ENCODE measurements at regions not wholly inside any gene's neighbourhood (a gene's known extent, or its start where the extent isn't known, plus 50 kb on each side); places are given as distances from the start of the nearest gene placed in this dataset.

- WGBS (ENCODE audit: insufficient coverage): no CpG with 5 or more reads among the region's 1 CpG
- H3K4me3 ChIP-seq (ENCODE audit: low read depth, low read length): no peak overlapping the region
These were observed 156.5 kb downstream of the TFAP2A start for GRCh38 chr6:10258341-10258740.

GRCh38 chr6:10256113-10256690, 158.7 kb downstream of the TFAP2A start:
- no peaks in the 10 kb centered on the region for H3K27me3 ChIP-seq (ENCODE audit: control insufficient read depth, insufficient read depth, low read length)
- DNase-seq (ENCODE audit: low read depth in 4 of 6, low spot score in 6 of 6): no peak
- no peak overlapping the region for H3K4me3 ChIP-seq (ENCODE audit: low read depth, low read length)
- H3K36me3 ChIP-seq (ENCODE audit: control insufficient read depth, insufficient read depth, low read length): no peaks in the 10 kb centered on the region
- H3K4me1 ChIP-seq (ENCODE audit: control insufficient read depth, insufficient read depth, low read length): no peaks in the 10 kb centered on the region
- no peak overlapping the region for H3K27ac ChIP-seq (ENCODE audit: low read depth, low read length)
- 100% methylated on average over 1 of the region's 3 CpGs for WGBS (ENCODE audit: insufficient coverage)
- no peaks in the 10 kb centered on the region for H3K9me3 ChIP-seq (ENCODE audit: control insufficient read depth, insufficient read depth, low read length)

More at GRCh38 chr6:10258341-10258740, 156.5 kb downstream of the TFAP2A start:
- Histone ChIP-seq H3K36me3 (ENCODE audit: control insufficient read depth, insufficient read depth, low read length) (no peaks in the 10 kb centered on the region), H3K4me1 (ENCODE audit: control insufficient read depth, insufficient read depth, low read length) (no peaks in the 10 kb centered on the region), H3K27me3 (ENCODE audit: control insufficient read depth, insufficient read depth, low read length) (no peaks in the 10 kb centered on the region), H3K9me3 (ENCODE audit: control insufficient read depth, insufficient read depth, low read length) (no peaks in the 10 kb centered on the region), H3K27ac (ENCODE audit: low read depth, low read length) (no peak overlapping the region)
- no peak for DNase-seq (ENCODE audit: low read depth in 4 of 6, low spot score in 6 of 6)

DNA sequence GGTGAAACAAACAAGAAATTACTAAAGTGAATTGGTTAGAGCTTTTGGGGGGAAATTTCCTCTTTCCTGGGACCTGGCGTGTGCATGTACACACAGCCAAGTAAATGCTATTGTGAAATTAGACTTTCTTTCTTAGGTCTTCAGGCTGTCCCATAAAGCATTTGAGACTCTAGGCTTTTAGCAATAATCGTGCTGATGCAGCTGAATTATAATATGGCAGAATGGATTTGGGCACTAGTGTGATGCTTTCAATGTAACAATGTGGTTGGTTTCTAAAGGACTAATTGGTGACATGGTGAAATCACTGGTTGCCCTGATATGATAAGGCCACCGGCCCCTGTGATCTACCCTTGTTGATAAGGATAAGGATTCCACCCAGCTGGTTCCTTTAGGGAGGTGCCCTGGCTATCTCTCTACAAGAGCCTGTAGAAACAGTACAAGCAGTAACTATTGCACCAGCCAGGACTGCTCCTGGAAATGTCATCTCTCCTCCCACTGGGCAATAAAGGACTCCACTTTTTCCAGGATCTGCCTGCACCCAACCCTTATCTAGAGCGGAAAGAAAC, 164.1 kb downstream of the TFAP2A start:
- Histone ChIP-seq H3K4me1 (ENCODE audit: control insufficient read depth, insufficient read depth, low read length) (no peaks in the 10 kb centered on the region), H3K27me3 (ENCODE audit: control insufficient read depth, insufficient read depth, low read length) (no peaks in the 10 kb centered on the region), H3K9me3 (ENCODE audit: control insufficient read depth, insufficient read depth, low read length) (no peaks in the 10 kb centered on the region), H3K27ac (ENCODE audit: low read depth, low read length) (no peak overlapping the region), H3K4me3 (ENCODE audit: low read depth, low read length) (no peak overlapping the region), H3K36me3 (ENCODE audit: control insufficient read depth, insufficient read depth, low read length) (no peaks in the 10 kb centered on the region)
- WGBS (ENCODE audit: insufficient coverage): 88% methylated on average over 2 of the region's 4 CpGs
- no peak for DNase-seq (ENCODE audit: low read depth in 4 of 6, low spot score in 6 of 6)

DNA sequence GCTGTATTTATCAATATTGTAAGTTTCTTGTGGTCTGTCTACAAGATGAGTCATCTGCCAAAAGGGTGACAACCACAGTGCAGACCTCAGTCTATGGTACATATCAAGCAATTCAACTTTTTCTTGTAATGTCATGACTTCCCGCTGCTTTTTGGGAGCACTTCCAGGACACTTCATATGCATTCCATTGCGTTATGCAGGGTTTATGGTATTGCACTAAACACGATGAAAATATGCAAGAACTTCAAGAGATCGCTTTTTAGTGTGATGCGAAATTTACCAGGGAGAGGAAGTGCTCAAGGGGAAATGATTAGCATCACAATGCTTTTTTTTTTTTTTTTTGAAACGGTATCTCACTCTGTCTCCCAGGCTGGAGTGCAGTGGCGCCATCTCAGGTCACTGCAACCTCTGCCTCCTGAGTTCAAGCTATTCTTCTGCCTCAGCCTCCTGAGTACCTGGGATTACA, 166.5 kb downstream of the TFAP2A start:
- Histone ChIP-seq H3K4me3 (ENCODE audit: low read depth, low read length) (no peak overlapping the region), H3K27me3 (ENCODE audit: control insufficient read depth, insufficient read depth, low read length) (no peaks in the 10 kb centered on the region), H3K27ac (ENCODE audit: low read depth, low read length) (no peak overlapping the region), H3K4me1 (ENCODE audit: control insufficient read depth, insufficient read depth, low read length) (no peaks in the 10 kb centered on the region), H3K9me3 (ENCODE audit: control insufficient read depth, insufficient read depth, low read length) (no peaks in the 10 kb centered on the region), H3K36me3 (ENCODE audit: control insufficient read depth, insufficient read depth, low read length) (no peaks in the 10 kb centered on the region)
- WGBS (ENCODE audit: insufficient coverage): 90% methylated on average over 2 of the region's 7 CpGs
- DNase-seq (ENCODE audit: low read depth in 4 of 6, low spot score in 6 of 6): no peak

DNA sequence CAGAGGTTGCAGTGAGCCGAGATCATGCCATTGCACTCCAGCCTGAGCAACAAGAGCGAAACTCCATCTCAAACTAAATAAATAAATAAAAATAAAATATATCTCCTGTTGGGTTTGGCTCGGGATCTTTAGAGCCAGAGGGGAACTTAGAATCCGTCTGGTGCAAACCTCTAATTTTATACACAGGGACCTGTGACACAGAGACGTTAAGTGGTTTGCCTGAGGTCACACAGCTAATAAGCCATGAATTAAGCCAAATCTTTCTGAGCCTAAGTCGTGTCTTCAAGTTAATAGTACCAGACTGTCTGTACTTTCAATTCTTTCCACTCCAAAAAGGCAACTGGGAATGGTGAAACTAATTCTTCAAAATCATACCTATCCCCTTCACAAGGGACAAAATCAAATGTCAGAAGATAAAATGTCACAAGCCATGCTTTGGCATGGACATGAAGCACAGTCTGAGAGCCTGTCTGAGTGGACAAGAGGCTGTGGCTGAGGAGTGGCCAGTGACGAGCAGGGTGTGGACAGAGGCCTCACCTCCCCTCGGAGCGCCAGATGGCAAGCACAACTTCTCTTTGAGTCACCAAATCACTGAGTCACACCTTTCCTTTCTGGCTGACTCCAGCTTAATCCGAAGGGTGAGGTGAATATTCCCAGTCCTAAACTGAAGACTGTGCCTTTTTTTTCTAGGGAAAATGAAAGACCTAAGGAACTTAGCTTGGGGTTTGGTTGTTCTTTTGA, 177.4 kb downstream of the TFAP2A start:
- no peak overlapping the region for H3K4me3 ChIP-seq (ENCODE audit: low read depth, low read length)
- no peaks in the 10 kb centered on the region for H3K27me3 ChIP-seq (ENCODE audit: control insufficient read depth, insufficient read depth, low read length)
- H3K27ac ChIP-seq (ENCODE audit: low read depth, low read length): no peak overlapping the region
- WGBS (ENCODE audit: insufficient coverage): 86% methylated on average over 4 of the region's 10 CpGs
- H3K4me1 ChIP-seq (ENCODE audit: control insufficient read depth, insufficient read depth, low read length): no peaks in the 10 kb centered on the region
- DNase-seq (ENCODE audit: low read depth in 4 of 6, low spot score in 6 of 6): no peak
- no peaks in the 10 kb centered on the region for H3K36me3 ChIP-seq (ENCODE audit: control insufficient read depth, insufficient read depth, low read length)
- no peaks in the 10 kb centered on the region for H3K9me3 ChIP-seq (ENCODE audit: control insufficient read depth, insufficient read depth, low read length)

- peak in 1 of 6 donors; percentile 81 for DNase-seq (ENCODE audit: low read depth in 4 of 6, low spot score in 6 of 6)
- WGBS (ENCODE audit: insufficient coverage): no CpG with 5 or more reads among the region's 4 CpGs
- H3K36me3 ChIP-seq (ENCODE audit: control insufficient read depth, insufficient read depth, low read length): no peaks in the 10 kb centered on the region
- no peaks in the 10 kb centered on the region for H3K27me3 ChIP-seq (ENCODE audit: control insufficient read depth, insufficient read depth, low read length)
- H3K4me3 ChIP-seq (ENCODE audit: low read depth, low read length): no peak overlapping the region
- H3K4me1 ChIP-seq (ENCODE audit: control insufficient read depth, insufficient read depth, low read length): no peaks in the 10 kb centered on the region
- no peaks in the 10 kb centered on the region for H3K9me3 ChIP-seq (ENCODE audit: control insufficient read depth, insufficient read depth, low read length)
- H3K27ac ChIP-seq (ENCODE audit: low read depth, low read length): no peak overlapping the region
These were observed 179.5 kb downstream of the TFAP2A start for GRCh38 chr6:10235344-10235743.

- DNase-seq (ENCODE audit: low read depth in 4 of 6, low spot score in 6 of 6): no peak
- Histone ChIP-seq H3K36me3 (ENCODE audit: control insufficient read depth, insufficient read depth, low read length) (no peaks in the 10 kb centered on the region), H3K4me1 (ENCODE audit: control insufficient read depth, insufficient read depth, low read length) (no peaks in the 10 kb centered on the region), H3K27me3 (ENCODE audit: control insufficient read depth, insufficient read depth, low read length) (no peaks in the 10 kb centered on the region), H3K27ac (ENCODE audit: low read depth, low read length) (no peak overlapping the region), H3K4me3 (ENCODE audit: low read depth, low read length) (no peak overlapping the region), H3K9me3 (ENCODE audit: control insufficient read depth, insufficient read depth, low read length) (no peaks in the 10 kb centered on the region)
These were observed 184.3 kb downstream of the TFAP2A start for GRCh38 chr6:10230531-10230930.

GRCh38 chr6:10223841-10224240, 191.0 kb downstream of the TFAP2A start:
- Histone ChIP-seq H3K36me3 (ENCODE audit: control insufficient read depth, insufficient read depth, low read length) (no peaks in the 10 kb centered on the region), H3K9me3 (ENCODE audit: control insufficient read depth, insufficient read depth, low read length) (no peaks in the 10 kb centered on the region), H3K4me1 (ENCODE audit: control insufficient read depth, insufficient read depth, low read length) (no peaks in the 10 kb centered on the region), H3K4me3 (ENCODE audit: low read depth, low read length) (no peak overlapping the region), H3K27me3 (ENCODE audit: control insufficient read depth, insufficient read depth, low read length) (no peaks in the 10 kb centered on the region), H3K27ac (ENCODE audit: low read depth, low read length) (no peak overlapping the region)
- DNase-seq (ENCODE audit: low read depth in 4 of 6, low spot score in 6 of 6): peak in 1 of 6 donors; percentile 5
- no CpG with 5 or more reads among the region's 4 CpGs for WGBS (ENCODE audit: insufficient coverage)

DNA sequence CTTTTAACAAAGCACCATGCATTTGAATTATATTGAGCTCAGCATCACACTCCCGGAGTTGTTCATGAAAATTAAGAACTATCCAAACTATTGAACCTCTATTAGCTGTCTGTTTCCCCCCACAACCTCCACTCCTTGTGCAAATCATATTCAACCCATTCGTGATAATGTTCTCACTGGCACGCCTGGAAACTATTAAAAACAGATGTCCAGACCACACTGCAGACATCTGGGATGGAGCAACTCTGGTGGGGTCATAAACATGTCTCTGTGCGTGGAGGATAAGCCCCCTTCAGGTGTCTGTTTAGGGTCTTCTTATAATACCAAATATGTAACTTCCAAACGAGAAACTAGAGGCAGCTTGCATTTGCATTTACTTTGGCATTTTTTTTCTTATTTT, 193.7 kb downstream of the TFAP2A start:
- Histone ChIP-seq H3K4me3 (ENCODE audit: low read depth, low read length) (no peak overlapping the region), H3K36me3 (ENCODE audit: control insufficient read depth, insufficient read depth, low read length) (no peaks in the 10 kb centered on the region), H3K9me3 (ENCODE audit: control insufficient read depth, insufficient read depth, low read length) (no peaks in the 10 kb centered on the region), H3K4me1 (ENCODE audit: control insufficient read depth, insufficient read depth, low read length) (no peaks in the 10 kb centered on the region), H3K27me3 (ENCODE audit: control insufficient read depth, insufficient read depth, low read length) (no peaks in the 10 kb centered on the region), H3K27ac (ENCODE audit: low read depth, low read length) (no peak overlapping the region)
- 86% methylated on average over 3 of the region's 5 CpGs for WGBS (ENCODE audit: insufficient coverage)
- no peak for DNase-seq (ENCODE audit: low read depth in 4 of 6, low spot score in 6 of 6)

GRCh38 chr6:10219510-10219909, 195.4 kb downstream of the TFAP2A start:
- 80% methylated on average over 1 of the region's 2 CpGs for WGBS (ENCODE audit: insufficient coverage)
- DNase-seq (ENCODE audit: low read depth in 4 of 6, low spot score in 6 of 6): no peak
- Histone ChIP-seq H3K4me1 (ENCODE audit: control insufficient read depth, insufficient read depth, low read length) (no peaks in the 10 kb centered on the region), H3K36me3 (ENCODE audit: control insufficient read depth, insufficient read depth, low read length) (no peaks in the 10 kb centered on the region), H3K27ac (ENCODE audit: low read depth, low read length) (no peak overlapping the region), H3K4me3 (ENCODE audit: low read depth, low read length) (no peak overlapping the region), H3K27me3 (ENCODE audit: control insufficient read depth, insufficient read depth, low read length) (no peaks in the 10 kb centered on the region), H3K9me3 (ENCODE audit: control insufficient read depth, insufficient read depth, low read length) (no peaks in the 10 kb centered on the region)

Data from spinal cord (tissue), 9 donors.